ENCODE measurements at regions not wholly inside any gene's neighbourhood (a gene's known extent, or its start where the extent isn't known, plus 50 kb on each side); places are given as distances from the start of the nearest gene placed in this dataset.

- peak; percentile 54 for TF ChIP-seq STAG1 (CRISPR knock-in tag; IDR thresholded peaks at IDR 0.05)
- no peak for TF ChIP-seq ZNF350 (CRISPR knock-in tag; IDR thresholded peaks at IDR 0.05; ENCODE audit: borderline replicate concordance, low read depth)
- TF ChIP-seq JARID2 (CRISPR knock-in tag; IDR thresholded peaks at IDR 0.05; ENCODE audit: insufficient replicate concordance): no peak
- TF ChIP-seq ZFY (CRISPR knock-in tag; IDR thresholded peaks at IDR 0.05): 0 out of 2 replicates have a peak, but pooled peaks have one; percentile 3
- TF ChIP-seq SNAPC5 (CRISPR knock-in tag; IDR thresholded peaks at IDR 0.05; ENCODE audit: borderline replicate concordance): no peak
- TF ChIP-seq ZBTB7B (CRISPR knock-in tag; IDR thresholded peaks at IDR 0.05): peak; percentile 13; the same call in 1 of the 2 replicates
- no peak for TF ChIP-seq ZNF496 (CRISPR knock-in tag; IDR thresholded peaks at IDR 0.05; ENCODE audit: insufficient replicate concordance)
- no peak for TF ChIP-seq CCAR2 (optimal IDR thresholded peaks at IDR 0.05; ENCODE audit: low read depth, low read length)
- TF ChIP-seq TGIF2 (CRISPR knock-in tag; IDR thresholded peaks at IDR 0.05): peak; percentile 70; the same call in 1 of the 2 replicates
- 0 out of 2 replicates have a peak, but pooled peaks have one; percentile 11 for TF ChIP-seq GABPB1 (CRISPR knock-in tag; IDR thresholded peaks at IDR 0.05)
- TF ChIP-seq TFAP4 (IDR thresholded peaks at IDR 0.05; ENCODE audit: borderline replicate concordance, low read depth): peak; percentile 36; the same call in 1 of the 2 replicates
- TF ChIP-seq AGO2 (optimal IDR thresholded peaks at IDR 0.05; ENCODE audit: low read depth, low read length): no peak
- TF ChIP-seq PAX8 (CRISPR knock-in tag; IDR thresholded peaks at IDR 0.05; ENCODE audit: borderline replicate concordance): no peak
- peak; percentile 32; the same call in 1 of the 2 replicates for TF ChIP-seq HNF4A (CRISPR knock-in tag; IDR thresholded peaks at IDR 0.05)
- TF ChIP-seq ZNF720 (CRISPR knock-in tag; IDR thresholded peaks at IDR 0.05): no peak
- no peak for TF ChIP-seq NR1H2 (CRISPR knock-in tag; IDR thresholded peaks at IDR 0.05; ENCODE audit: borderline replicate concordance, low read depth)
- peak; percentile 85; the same call in 1 of the 2 replicates for TF ChIP-seq ZNF691 (CRISPR knock-in tag; IDR thresholded peaks at IDR 0.05; ENCODE audit: borderline replicate concordance, low read depth)
- TF ChIP-seq ZNF652 (CRISPR knock-in tag; IDR thresholded peaks at IDR 0.05; ENCODE audit: borderline replicate concordance, low read depth): no peak
- no peak for TF ChIP-seq ZNF512 (CRISPR knock-in tag; IDR thresholded peaks at IDR 0.05)
- TF ChIP-seq CTCF (CRISPR knock-in tag; IDR thresholded peaks at IDR 0.05): peak; percentile 67
- TF ChIP-seq FOXK1 (CRISPR knock-in tag; IDR thresholded peaks at IDR 0.05; ENCODE audit: borderline replicate concordance, low read depth): peak; percentile 53; the same call in 1 of the 2 replicates
- TF ChIP-seq ZFP91 (CRISPR knock-in tag; IDR thresholded peaks at IDR 0.05; ENCODE audit: borderline replicate concordance): peak; percentile 54; the same call in 1 of the 2 replicates
These were observed 153.5 kb upstream of the MAX start (continued) for GRCh38 chr14:65255583-65256461.
